ENCODE measurements at regions not wholly inside any gene's neighbourhood (a gene's known extent, or its start where the extent isn't known, plus 50 kb on each side); places are given as distances from the start of the nearest gene placed in this dataset.

GRCh38 chr17:79150799-79151198 lies 76.2 kb downstream of the ENGASE start:
- no peak for TF ChIP-seq CTCF (IDR thresholded peaks at IDR 0.05)
- no peak for TF ChIP-seq POLR2A (IDR thresholded peaks at IDR 0.05)

Data from body of pancreas (tissue), 4 donors.